ENCODE measurements at regions not wholly inside any gene's neighbourhood (a gene's known extent, or its start where the extent isn't known, plus 50 kb on each side); places are given as distances from the start of the nearest gene placed in this dataset.

GRCh38 chr16:62240722-62241121, 204.5 kb upstream of the CDH8 start:
- no peak for TF ChIP-seq POLR2AphosphoS5 (IDR thresholded peaks at IDR 0.05; ENCODE audit: low read depth, low read length)
- no peak for TF ChIP-seq CTCF (IDR thresholded peaks at IDR 0.05)
- TF ChIP-seq TCF7L2 (IDR thresholded peaks at IDR 0.05; ENCODE audit: low read depth, low read length): no peak
- no peak for TF ChIP-seq REST (IDR thresholded peaks at IDR 0.05; ENCODE audit: insufficient read depth in 1 of 2, low read depth in 2 of 2, low read length in 1 of 2)
